OCI-LY7 (cell line): ENCODE measurements at regions not wholly inside any gene's neighbourhood (a gene's known extent, or its start where the extent isn't known, plus 50 kb on each side); places are given as distances from the start of the nearest gene placed in this dataset.

Source experiments
- BruUV-seq: library from RNA; stranded (reverse); fragments of 400-500 nt; replicated peaks from 2 replicates; lab custom pipeline; 2021; lab: Mats Ljungman, UMichigan
- CTCF ChIA-PET: fragments of 300-600 bp; sonication (Branson Sonifier 250); formaldehyde crosslinking; loops from one replicate; lab custom pipeline; 2022; ENCODE audit warnings: antibody characterized with exemption; ENCODE audit not compliant: unreplicated experiment; lab: Charles Lee
- POLR2A ChIA-PET: fragments of 300-600 bp; sonication (Branson Sonifier 250); formaldehyde crosslinking; loops from one replicate; lab custom pipeline; 2022; ENCODE audit warnings: antibody characterized with exemption; lab: Charles Lee
- DNase-seq: peaks from one replicate; pipeline ENCODE4 v3.0.0-alpha.2; 2015; ENCODE audit warnings: low spot score
- H2AFZ ChIP-seq: fragments of 200-600 bp; sonication (generic), shearing (Covaris generic); 2 replicates; pipeline ENCODE4 v1.6.1; 2014; ENCODE audit warnings: mild to moderate bottlenecking, antibody characterized with exemption, low read length, moderate library complexity
- H3K27ac ChIP-seq: fragments of 200-600 bp; sonication (generic); 2 replicates; pipeline ENCODE4 v1.5.1; 2014; ENCODE audit warnings: mixed run types, low read depth, mild to moderate bottlenecking, moderate library complexity, low read length, inconsistent platforms; ENCODE audit not compliant: poor library complexity, severe bottlenecking
- H3K36me3 ChIP-seq: fragments of 200-600 bp; sonication (generic); 2 replicates; pipeline ENCODE4 v1.6.1; 2014; ENCODE audit warnings: mild to moderate bottlenecking, antibody characterized with exemption, low read length, moderate library complexity, mixed read lengths; ENCODE audit not compliant: insufficient read depth
- H3K4me1 ChIP-seq: fragments of 200-600 bp; sonication (generic); 2 replicates; pipeline ENCODE4 v1.5.1; 2014; ENCODE audit warnings: mild to moderate bottlenecking, low read length; ENCODE audit not compliant: insufficient read depth, poor library complexity, severe bottlenecking
- H3K4me2 ChIP-seq: fragments of 200-600 bp; sonication (generic); 2 replicates; pipeline ENCODE4 v1.6.1; 2014; ENCODE audit warnings: mild to moderate bottlenecking, low read length
- H3K4me3 ChIP-seq: fragments of 200-600 bp; sonication (generic); 2 replicates; pipeline ENCODE4 v1.5.1; 2014; ENCODE audit warnings: mild to moderate bottlenecking, low read depth, low read length; ENCODE audit not compliant: poor library complexity, severe bottlenecking
- H3K79me2 ChIP-seq: fragments of 200-600 bp; sonication (generic); 2 replicates; pipeline ENCODE4 v1.6.1; 2016; ENCODE audit warnings: low read depth, mild to moderate bottlenecking, low read length, moderate library complexity, mixed read lengths; ENCODE audit not compliant: insufficient read depth
- H3K9me2 ChIP-seq: fragments of 200-600 bp; sonication (generic); 2 replicates; pipeline ENCODE4 v1.6.1; 2016; ENCODE audit warnings: mild to moderate bottlenecking, low read length, mixed read lengths; ENCODE audit not compliant: insufficient read depth
- H3K9me3 ChIP-seq: fragments of 200-600 bp; sonication (generic); 2 replicates; pipeline ENCODE4 v1.6.1; 2014; ENCODE audit warnings: mild to moderate bottlenecking, mixed run types, low read length, mixed read lengths
- H4K20me1 ChIP-seq: fragments of 200-600 bp; sonication (generic); 2 replicates; pipeline ENCODE4 v1.6.1; 2014; ENCODE audit warnings: mild to moderate bottlenecking, antibody characterized with exemption, low read length, moderate library complexity, mixed read lengths; ENCODE audit not compliant: insufficient read depth
- EZH2phosphoT487 ChIP-seq: fragments of 200-600 bp; sonication (generic); IDR thresholded peaks from 2 replicates; pipeline ENCODE4 v1.6.1; 2018; ENCODE audit warnings: low read depth, borderline replicate concordance, mild to moderate bottlenecking, mixed run types, antibody characterized with exemption, low read length, moderate library complexity, mixed read lengths
- intact Hi-C: fragments of 100-400 bp; cut with micrococcal nuclease; formaldehyde crosslinking; loops from one replicate; pipeline ENCODE4 v1.10.0; 2022; ENCODE audit not compliant: unreplicated experiment
- TF ChIP-seq, protein P1 (sequence below): fragments of 200-600 bp; sonication (generic); conservative IDR thresholded peaks from 2 replicates; pipeline ENCODE4 v1.5.1; 2014; ENCODE audit warnings: mild to moderate bottlenecking, antibody characterized with exemption, low read length, moderate library complexity, mixed read lengths

GRCh38 chr1:58017641-58018040 lies 528.9 kb downstream of the OMA1 start:
- no peak for DNase-seq
- POLR2A ChIA-PET, result interaction anchor here (0.6 kb wide), 1 partner anchor 196 kb away, joined by 3 read pairs; no protein-coding TSS in a partner anchor

DNA sequence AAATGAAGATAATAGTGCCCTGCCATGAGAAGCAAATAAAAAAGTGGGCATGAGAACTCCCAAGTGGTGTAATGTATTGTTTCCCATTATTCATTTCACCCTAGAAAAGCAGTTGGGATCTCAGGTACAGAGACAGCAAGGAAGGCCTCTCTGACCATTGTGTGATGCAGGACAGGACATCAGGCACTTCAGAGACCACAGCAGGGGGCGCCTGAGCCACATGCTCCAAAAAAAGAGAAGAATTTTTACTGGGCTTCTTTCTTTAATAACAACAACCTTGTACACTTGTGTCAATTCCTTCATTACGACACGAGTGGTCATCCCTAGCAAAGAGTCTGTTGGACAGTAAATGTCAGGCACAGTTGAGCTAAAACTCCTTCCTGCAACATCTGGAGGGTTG lies 533.3 kb downstream of the OMA1 start:
- H3K79me2 ChIP-seq, result no peaks in the 10 kb centered on the region
- intact Hi-C loops, result no loop called here
- H3K36me3 ChIP-seq, result no peaks in the 10 kb centered on the region
- H3K4me1 ChIP-seq, result no peaks in the 10 kb centered on the region
- H3K4me2 ChIP-seq, result no peak overlapping the region
- no peak overlapping the region for H3K27ac ChIP-seq
- H2AFZ ChIP-seq, result no peak overlapping the region
- H3K9me2 ChIP-seq, result no peaks in the 10 kb centered on the region
- BruUV-seq, result no TSS peak
- DNase-seq, result no peak
- ChIA-PET POLR2A (no interaction called here), CTCF (no interaction called here)
- no peaks in the 10 kb centered on the region for H4K20me1 ChIP-seq
- TF ChIP-seq, protein P1, sequence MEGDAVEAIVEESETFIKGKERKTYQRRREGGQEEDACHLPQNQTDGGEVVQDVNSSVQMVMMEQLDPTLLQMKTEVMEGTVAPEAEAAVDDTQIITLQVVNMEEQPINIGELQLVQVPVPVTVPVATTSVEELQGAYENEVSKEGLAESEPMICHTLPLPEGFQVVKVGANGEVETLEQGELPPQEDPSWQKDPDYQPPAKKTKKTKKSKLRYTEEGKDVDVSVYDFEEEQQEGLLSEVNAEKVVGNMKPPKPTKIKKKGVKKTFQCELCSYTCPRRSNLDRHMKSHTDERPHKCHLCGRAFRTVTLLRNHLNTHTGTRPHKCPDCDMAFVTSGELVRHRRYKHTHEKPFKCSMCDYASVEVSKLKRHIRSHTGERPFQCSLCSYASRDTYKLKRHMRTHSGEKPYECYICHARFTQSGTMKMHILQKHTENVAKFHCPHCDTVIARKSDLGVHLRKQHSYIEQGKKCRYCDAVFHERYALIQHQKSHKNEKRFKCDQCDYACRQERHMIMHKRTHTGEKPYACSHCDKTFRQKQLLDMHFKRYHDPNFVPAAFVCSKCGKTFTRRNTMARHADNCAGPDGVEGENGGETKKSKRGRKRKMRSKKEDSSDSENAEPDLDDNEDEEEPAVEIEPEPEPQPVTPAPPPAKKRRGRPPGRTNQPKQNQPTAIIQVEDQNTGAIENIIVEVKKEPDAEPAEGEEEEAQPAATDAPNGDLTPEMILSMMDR, result no peak; the same call in 1 of the 2 replicates
- no peak for TF ChIP-seq EZH2phosphoT487
- no peak overlapping the region for H3K4me3 ChIP-seq
- H3K9me3 ChIP-seq, result no peaks in the 10 kb centered on the region

More at GRCh38 chr1:58017641-58018040, 528.9 kb downstream of the OMA1 start:
- no peak overlapping the region for H2AFZ ChIP-seq
- CTCF ChIA-PET, result interaction anchor here (0.6 kb wide), 1 partner anchor 29 kb away, joined by 3 read pairs; no protein-coding TSS in a partner anchor
- intact Hi-C loops, result no loop called here
- no peaks in the 10 kb centered on the region for H3K36me3 ChIP-seq
- no peaks in the 10 kb centered on the region for H4K20me1 ChIP-seq
- H3K27ac ChIP-seq, result no peak overlapping the region
- H3K4me2 ChIP-seq, result no peak overlapping the region
- TF ChIP-seq, protein P1, result no peak
- no peak for TF ChIP-seq EZH2phosphoT487
- H3K79me2 ChIP-seq, result no peaks in the 10 kb centered on the region
- H3K4me3 ChIP-seq, result no peak overlapping the region
- no TSS peak for BruUV-seq
- H3K4me1 ChIP-seq, result no peaks in the 10 kb centered on the region
- no peaks in the 10 kb centered on the region for H3K9me3 ChIP-seq
- no peaks in the 10 kb centered on the region for H3K9me2 ChIP-seq

DNA sequence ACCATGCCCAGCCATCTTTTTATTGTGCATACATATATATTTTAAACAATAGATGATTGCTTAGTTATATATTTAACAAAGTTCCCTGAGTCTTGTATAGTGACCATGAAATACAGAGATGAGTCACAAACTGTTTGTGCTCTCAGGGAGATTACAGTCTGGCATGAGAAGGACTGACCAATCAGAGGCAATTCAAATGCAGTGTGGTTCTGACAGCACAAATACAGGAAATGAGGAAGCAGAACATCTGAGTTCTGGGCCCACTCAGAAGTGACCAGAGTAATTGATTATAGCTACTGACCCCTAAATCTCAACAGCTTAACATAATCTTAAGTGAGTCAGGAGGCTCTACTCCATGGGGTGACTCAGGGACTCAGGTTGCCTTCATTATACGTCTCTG lies 534.5 kb downstream of the OMA1 start:
- Histone ChIP-seq H3K36me3 (no peaks in the 10 kb centered on the region), H2AFZ (no peak overlapping the region), H3K9me3 (no peaks in the 10 kb centered on the region), H4K20me1 (no peaks in the 10 kb centered on the region), H3K4me1 (no peaks in the 10 kb centered on the region), H3K9me2 (no peaks in the 10 kb centered on the region), H3K4me2 (no peak overlapping the region), H3K79me2 (no peaks in the 10 kb centered on the region), H3K27ac (no peak overlapping the region), H3K4me3 (no peak overlapping the region)
- no TSS peak for BruUV-seq
- CTCF ChIA-PET, result no interaction called here
- DNase-seq, result no peak
- POLR2A ChIA-PET, result no interaction called here
- intact Hi-C loops, result no loop called here
- TF ChIP-seq, protein P1, result no peak
- no peak for TF ChIP-seq EZH2phosphoT487
